Esophagus mucosa (tissue), 1 donor: ENCODE measurements at regions not wholly inside any gene's neighbourhood (a gene's known extent, or its start where the extent isn't known, plus 50 kb on each side); places are given as distances from the start of the nearest gene placed in this dataset.
A peak's percentile ranks its signal among the peaks of the same experiment; 100 is the strongest.
"Not testable (repeated sequence)": the region's sequence is repeated elsewhere in the genome, so short reads cannot be mapped to it uniquely, and the experiment has no call there.

Experiments
- ATAC-seq: fragments of 200-7000 bp; cut with Tn5 transposase; one replicate; pipeline ENCODE4 v1.9.1; 2020
- donor health status: DM: yes; HTN: yes; CAD: no.

- ATAC-seq: no peak
Observed at GRCh38 chr20:40029589-40029988, 659.4 kb downstream of the MAFB start.

GRCh38 chr20:40019510-40019909 lies 669.5 kb downstream of the MAFB start:
- no peak for ATAC-seq

GRCh38 chr20:40017765-40018164 lies 671.3 kb downstream of the MAFB start:
- ATAC-seq: no peak

GRCh38 chr20:40016890-40017289 lies 672.1 kb downstream of the MAFB start:
- ATAC-seq: peak; percentile 97

GRCh38 chr20:40016392-40016791 lies 672.6 kb downstream of the MAFB start:
- ATAC-seq: peak; percentile 77

- ATAC-seq: not testable (repeated sequence)
Observed at GRCh38 chr20:40012026-40012425, 677.0 kb downstream of the MAFB start.

GRCh38 chr20:40010483-40010882 lies 678.6 kb downstream of the MAFB start:
- no peak for ATAC-seq

- ATAC-seq: no peak
Observed at GRCh38 chr20:40009542-40009941, 679.5 kb downstream of the MAFB start.

GRCh38 chr20:40008177-40008576 lies 680.9 kb downstream of the MAFB start:
- ATAC-seq: peak; percentile 89

GRCh38 chr20:40006168-40006860 lies 682.7 kb downstream of the MAFB start:
- no peak for ATAC-seq

- not testable (repeated sequence) for ATAC-seq
Observed at GRCh38 chr20:40004092-40004491, 684.9 kb downstream of the MAFB start.

GRCh38 chr20:39993742-39994141 lies 695.3 kb downstream of the MAFB start:
- ATAC-seq: no peak

GRCh38 chr20:39990692-39991091 lies 698.3 kb downstream of the MAFB start:
- ATAC-seq: no peak

GRCh38 chr20:39988991-39989390 lies 700.0 kb downstream of the MAFB start:
- ATAC-seq: no peak

- peak; percentile 72 for ATAC-seq
Observed at GRCh38 chr20:39986173-39986904, 702.7 kb downstream of the MAFB start.

GRCh38 chr20:39985271-39985827 lies 703.7 kb downstream of the MAFB start:
- ATAC-seq: no peak

GRCh38 chr20:39983655-39984054 lies 705.4 kb downstream of the MAFB start:
- ATAC-seq: no peak

GRCh38 chr20:39983183-39983582 lies 705.9 kb downstream of the MAFB start:
- peak; percentile 75 for ATAC-seq

- peak; percentile 91 for ATAC-seq
Observed at GRCh38 chr20:39974966-39975501, 714.0 kb downstream of the MAFB start.

GRCh38 chr20:39968495-39968894 lies 720.5 kb downstream of the MAFB start:
- ATAC-seq: no peak

- ATAC-seq: no peak
Observed at GRCh38 chr20:39967806-39968205, 721.2 kb downstream of the MAFB start.

- no peak for ATAC-seq
Observed at GRCh38 chr20:39961637-39962244, 727.3 kb downstream of the MAFB start.
